ENCODE measurements at regions not wholly inside any gene's neighbourhood (a gene's known extent, or its start where the extent isn't known, plus 50 kb on each side); places are given as distances from the start of the nearest gene placed in this dataset.

DNA sequence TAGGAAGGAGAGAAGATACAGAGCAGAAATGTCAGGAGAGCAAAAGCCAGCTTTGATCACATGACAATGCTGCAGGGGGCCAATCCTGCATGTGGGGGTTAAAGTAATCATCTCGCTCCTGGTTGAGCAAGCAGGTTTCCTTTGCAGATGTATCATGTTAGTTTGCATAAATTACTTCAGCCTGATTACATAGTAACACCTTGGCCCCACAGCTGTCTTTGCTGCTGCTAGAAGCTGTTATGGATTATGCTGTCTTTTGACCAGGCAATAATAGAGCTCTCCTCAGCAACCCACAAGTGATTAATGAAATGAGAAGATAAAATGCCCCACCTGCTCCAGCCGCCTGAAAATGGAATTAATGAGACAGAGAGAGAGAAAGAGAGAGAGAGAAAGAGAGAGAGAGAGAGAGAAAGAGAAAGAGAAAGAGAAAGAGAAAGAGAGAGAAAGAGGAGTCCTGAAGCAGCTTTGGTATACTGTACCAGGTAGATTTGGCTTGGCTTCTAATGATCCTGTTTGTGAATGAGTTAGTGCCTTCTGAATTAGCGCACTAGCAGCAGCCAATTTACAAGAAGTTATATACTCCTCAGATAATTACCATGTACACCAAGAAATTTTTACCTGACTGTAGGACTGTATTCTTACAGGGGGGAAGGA lies 174.3 kb upstream of the RORB start:
- no peak for DNase-seq (ENCODE audit: low spot score)

DNA sequence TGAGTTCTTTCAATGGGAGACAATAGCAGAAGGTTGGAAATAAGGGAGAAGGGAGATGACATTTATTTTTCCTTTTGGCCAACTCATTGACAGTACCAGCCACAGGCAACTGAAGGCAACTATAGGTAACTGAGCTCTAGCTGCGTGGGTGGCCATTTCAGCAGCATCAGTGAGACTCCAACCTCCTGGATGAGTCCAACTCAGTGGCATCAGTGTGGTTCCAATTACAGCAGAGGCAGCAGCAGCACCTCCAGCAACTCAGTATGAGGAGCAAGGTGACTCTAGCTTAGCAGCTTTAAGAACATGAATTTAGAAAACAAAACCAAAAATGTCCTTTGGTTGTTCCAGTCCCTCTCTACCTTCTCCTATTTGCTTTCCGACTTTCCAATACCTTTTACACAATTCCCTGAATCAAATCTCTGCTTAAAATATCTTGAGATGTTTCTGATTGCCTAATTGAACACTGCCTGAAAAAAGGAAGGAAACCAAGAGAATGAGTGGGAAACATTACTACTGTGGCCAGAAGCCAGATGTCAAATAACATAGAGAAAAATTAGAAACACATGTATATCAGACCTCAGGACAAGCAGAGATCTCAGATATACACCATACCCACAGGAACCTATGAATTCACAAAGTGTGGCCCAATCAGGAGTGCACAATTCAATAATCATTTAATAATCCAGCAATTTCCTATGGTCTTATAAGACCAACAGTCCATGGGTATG lies 166.5 kb upstream of the RORB start:
- no peak for DNase-seq (ENCODE audit: low spot score)

DNA sequence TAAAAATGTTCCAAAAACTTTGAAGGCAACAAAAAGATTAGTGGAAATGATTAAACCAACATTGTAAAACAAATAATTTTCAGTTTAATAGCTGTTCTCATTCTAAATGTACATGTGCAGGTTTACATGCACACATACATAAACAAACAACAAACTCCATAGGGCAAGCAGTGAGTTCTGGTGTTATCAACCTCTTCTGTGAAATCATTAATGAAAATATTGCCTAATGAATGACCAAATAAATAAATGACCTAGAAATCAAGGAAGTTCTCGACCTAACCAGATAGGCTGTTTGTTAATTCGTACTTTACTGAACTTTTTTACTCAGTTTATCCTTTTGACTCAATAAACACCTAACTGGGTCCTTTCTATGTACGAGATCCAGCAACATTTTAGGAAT lies 165.5 kb upstream of the RORB start:
- no peak for DNase-seq (ENCODE audit: low spot score)

DNA sequence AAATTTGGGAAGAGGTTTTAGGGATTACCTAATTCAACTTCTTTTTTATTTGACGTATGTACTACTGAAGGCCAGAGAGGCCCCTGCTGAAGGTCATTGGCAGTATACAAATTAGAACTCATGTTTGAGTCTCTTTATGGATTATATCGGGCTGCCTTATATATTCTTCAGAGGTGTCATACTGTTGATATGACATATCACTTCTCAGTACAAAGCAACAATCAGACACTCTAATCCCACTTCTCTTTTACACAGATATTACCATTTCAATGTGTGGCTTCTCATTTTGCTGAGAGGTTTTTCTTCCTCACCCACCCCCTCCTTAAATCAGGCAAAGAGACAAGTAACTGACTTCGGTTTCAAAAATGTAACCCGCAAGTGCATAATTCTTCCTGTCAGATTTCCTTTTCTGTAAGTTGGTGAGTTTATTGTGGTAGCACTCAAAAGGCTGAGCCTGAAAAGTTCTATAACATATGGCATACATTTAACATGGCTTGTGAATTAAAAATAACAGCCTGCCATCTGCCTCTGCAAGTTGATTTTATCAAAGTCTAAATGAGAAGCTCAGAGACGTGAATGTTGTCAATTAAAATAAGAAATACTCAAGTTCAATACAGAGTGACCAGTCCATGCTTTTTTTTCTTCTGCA lies 163.6 kb upstream of the RORB start:
- DNase-seq (ENCODE audit: low spot score): no peak

DNA sequence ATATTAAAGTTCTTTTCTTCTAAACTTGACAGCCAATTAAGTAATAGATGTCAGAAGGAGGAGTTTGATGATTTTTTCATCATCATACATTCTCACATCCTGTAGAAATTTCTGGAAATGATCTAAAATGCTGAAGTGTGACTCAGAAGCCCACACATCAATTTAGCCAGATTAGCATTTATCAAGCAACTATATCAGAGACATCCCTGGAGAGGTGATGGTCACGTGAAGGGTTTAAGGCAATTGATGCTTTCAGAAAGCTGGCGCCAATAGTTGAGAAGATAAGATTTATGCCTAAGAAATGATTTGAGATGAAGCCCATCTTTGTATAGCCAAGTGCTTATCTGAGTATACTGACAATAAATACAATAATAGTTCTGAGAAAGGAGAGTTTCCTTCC lies 162.9 kb upstream of the RORB start:
- no peak for DNase-seq (ENCODE audit: low spot score)

DNA sequence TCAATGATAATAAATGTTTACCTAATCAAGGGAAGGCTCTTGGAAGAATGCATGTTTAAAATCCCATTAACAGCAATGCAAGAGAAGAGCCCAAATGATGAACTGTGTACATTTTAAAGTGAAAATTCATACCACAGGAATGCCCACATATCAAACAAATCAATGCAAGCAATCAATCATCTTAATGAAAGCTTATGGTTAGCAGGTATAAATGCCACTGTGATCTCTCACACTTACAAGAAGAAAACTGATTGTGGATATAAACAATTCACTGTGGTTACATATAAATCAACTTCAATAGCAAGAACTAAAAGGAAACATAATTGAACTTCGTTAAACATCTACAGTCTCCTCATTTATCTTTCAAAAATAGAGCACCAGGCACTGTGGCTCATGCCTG lies 161.0 kb upstream of the RORB start:
- DNase-seq (ENCODE audit: low spot score): no peak

DNA sequence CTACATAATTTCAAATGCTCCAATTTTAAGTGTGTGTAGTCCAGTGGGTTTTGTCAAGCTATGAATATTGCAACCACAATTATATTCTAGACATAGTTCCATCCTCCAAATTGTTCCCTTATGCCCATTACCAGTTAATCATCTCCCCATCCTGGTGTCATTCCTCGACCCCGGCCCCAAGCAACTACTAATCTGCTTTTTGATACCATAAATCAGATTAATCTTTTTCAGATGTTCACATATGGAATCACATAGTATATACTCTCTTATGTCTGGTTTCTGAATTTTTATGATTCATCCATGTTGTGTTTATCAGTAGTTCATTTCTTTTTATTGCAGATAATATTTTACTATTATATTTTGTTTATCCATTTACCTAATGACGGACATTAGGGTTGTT lies 148.4 kb upstream of the RORB start:
- no peak for DNase-seq (ENCODE audit: low spot score)

DNA sequence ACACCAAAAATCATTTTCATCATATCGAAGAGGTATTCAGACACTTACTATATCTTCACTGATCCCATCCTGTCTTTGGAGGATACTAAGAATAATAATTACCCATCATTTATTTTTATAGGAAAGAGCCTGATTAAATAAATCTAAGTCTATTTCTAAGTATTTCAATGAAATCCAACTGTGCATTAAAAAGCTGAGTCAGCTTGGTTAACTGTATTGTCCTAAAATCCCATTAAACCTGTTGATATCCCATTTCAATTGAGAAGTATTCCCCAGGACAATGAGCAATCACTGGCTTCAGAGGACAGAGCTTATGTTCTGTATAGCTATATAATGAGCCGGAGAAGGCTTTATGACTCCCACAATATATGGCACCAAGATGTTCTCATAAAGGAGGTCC lies 142.0 kb upstream of the RORB start:
- DNase-seq (ENCODE audit: low spot score): no peak

DNA sequence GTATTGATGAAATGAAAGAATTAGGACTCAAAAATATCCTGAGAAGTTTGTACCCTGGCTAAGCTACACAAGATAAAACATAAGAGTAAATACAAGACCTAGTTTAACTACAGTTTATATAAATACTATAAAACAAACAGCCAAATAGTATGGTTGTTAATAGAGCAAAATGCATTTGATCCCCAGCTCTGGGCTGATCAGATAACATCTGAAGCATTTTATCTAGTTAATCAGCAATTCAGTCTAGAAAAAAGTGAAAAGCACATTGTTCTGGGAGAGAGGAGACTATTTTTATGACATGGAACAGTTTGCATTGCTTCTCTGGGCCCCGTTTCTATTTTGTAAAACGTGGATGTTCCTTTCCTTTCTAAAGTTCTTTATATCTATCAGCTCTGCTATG lies 139.6 kb upstream of the RORB start:
- DNase-seq (ENCODE audit: low spot score): no peak

DNA sequence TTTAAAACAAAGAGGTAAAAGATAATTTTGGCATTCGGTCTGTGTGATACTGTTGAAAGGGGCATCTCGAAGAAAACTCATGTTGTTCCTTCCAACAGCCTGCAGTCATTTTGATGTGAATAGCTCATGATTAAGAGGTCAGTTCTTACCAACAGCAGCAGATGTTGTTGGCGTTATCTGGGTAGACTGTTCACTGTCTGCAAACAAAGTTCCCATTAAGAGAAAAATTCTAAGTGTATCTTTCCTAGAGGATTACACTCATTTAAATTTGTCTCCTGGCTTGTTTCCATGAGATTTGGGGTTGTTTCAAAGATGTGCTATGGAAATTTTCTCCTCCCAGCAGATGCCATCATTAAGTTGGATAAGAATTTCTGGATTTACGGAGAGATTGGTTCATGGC lies 138.2 kb upstream of the RORB start:
- DNase-seq (ENCODE audit: low spot score): no peak

DNA sequence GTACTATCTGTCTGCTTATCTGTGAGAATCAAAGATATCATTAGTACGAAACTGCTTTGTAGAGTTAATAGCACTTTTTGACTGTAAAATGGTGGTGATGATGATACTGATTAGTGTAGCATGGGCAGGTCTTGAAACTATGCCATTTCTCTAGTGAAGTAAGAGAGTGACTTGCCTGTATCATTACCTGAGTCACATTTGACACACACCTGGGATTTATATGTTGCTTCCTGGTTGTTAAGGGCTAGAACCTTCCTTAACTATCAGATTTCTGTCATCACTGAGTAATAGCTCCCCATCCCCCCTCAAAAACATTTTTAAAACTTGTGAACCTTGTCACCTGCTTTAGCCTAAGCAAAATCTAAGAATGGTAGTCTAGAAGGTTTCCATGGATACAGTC lies 135.6 kb upstream of the RORB start:
- DNase-seq (ENCODE audit: low spot score): no peak

DNA sequence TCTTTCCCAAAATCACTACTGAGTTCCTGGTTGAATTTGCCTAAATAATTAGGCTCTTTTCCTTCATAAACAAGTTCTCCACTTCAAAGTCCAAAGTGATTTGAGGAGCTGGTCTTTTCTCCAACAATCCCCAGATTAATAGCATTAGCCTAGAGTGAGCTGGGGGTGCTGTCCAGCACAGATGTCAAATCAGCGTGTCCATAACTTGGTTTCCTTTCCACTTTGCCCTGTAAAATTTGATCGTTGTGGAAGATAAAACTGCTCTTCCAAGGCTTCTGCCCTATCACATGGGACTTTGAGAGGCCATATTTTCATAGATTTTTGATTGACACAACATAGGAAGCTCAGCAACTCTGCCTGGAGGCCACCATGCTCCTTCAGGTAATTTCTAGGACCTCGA lies 134.7 kb upstream of the RORB start:
- DNase-seq (ENCODE audit: low spot score): no peak

DNA sequence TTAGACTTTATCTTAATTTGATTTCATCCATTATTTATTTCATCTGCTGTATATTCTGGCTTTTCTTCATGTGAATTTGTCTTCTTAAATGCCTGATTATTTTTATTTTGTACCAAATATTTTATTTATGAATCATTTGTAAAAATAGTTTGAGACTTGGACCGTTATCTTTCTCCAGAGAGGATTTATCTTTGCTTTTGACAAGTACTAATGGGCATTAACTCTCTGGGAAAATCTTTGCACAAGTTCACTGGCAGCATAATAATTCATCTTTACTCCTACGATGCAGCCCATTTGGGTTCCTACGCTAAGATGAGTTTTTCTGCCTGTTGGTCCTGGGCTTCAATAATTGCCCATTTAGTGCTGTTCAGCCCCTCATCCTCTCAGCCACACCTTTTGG lies 131.0 kb upstream of the RORB start:
- no peak for DNase-seq (ENCODE audit: low spot score)

DNA sequence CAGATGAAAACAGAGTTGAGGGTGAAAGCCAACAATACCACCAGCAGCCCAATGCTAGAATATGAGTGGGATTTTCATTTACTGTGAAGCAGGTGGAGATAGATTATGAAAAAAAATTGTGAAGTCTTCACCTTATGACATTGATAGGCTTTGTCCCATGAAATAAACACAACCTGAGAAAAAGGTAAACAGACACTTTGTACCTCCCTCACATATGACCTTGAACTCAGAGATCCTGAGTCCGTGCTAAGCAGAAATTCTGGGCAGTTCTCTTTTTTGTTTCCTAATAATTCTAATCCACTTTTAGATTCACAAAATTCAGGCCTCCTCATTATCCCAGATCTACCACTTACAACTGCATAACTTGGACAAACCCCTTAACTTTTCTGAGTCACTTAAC lies 127.3 kb upstream of the RORB start:
- no peak for DNase-seq (ENCODE audit: low spot score)

DNA sequence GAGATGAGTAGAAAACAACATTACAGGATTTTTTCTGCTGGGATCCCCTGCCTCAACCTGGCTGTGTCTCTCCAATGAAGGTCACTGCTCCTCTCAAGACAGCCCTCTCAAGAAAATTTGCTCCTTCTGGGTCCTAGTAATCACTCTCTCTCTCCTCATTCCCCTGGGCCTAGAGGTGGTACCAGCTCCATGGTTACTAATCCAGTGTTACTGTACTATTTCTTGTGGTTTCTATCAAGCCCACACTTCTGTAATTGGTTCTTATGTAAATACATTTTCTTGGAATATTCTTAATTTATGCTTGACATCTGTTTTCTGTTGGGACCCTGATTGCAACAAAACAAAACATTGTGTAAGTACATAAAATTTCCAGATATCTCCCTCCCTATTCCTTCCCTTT lies 123.8 kb upstream of the RORB start:
- no peak for DNase-seq (ENCODE audit: low spot score)

DNA sequence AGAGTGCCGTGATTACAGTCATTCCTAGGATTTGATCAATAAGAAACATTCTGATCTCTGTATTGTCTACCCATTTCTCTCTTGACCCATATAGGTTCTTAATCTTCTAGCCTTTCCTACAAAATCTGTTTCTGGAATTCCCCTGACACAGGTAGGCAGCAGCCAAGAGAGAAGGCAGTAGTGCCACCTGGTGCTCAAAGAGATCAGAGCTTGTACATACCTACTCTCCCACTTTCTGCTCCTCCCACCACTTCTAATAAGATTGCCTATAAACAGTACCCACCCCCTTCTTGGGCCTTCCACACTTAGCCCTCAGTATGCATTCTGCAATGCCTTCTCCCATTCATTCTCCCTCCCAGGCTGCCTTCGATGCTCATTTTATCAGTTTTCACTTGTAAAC lies 117.4 kb upstream of the RORB start:
- DNase-seq (ENCODE audit: low spot score): peak; percentile 1

DNA sequence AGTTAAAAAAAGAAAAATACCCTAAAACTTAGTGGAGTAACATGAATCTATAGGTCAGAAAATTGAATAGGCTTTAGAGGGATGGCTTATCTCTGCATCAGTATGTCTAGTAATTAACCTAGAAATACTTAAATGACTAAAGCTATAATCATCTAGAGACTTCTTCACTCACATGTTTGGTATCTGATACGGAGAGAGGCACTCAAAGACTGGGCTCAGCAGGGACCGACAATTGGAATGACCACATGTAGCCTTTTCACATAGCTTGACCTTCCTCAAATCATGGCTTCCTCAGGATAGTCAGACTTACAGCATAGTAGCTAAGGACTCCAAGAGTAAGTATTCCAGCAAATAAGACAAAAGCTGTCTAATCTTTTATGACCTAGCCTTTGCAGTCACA lies 105.3 kb upstream of the RORB start:
- no peak for DNase-seq (ENCODE audit: low spot score)

DNA sequence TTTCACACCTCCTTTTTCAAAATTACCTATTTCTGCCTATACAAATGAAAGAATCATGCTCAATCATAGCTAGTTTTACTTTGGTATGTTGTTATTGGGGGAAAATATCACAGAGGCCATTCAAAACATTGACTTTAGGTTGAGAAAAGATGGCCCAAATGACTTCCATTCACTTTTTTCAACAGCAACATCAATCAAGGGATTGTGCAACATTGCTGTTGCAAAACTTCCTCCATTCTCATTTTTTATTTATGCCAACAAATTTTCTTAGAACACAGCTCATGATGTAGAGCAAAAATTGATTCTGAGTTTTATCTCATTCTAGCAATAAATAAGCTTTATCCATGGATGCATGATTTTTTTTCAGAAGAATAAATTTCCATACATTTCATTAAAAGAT lies 93.6 kb upstream of the RORB start:
- no peak for DNase-seq (ENCODE audit: low spot score)

DNA sequence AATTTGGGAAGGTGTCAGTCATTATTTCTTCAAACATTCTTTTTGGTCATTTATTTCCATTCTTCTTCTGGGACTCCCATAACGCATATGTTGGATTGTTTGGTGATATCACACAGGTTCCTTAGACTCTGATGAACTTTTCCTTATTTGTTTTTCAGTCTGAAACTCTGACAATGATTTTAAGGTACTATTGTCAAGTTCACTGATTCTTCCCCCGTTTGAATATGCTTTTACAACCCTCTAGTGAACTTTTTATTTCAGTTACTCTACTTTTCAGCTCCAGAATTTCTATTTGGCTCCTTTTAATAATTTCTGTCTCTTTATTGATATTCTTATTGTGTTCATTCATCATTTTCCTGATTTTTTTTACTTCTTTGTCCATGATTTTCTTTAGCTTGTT lies 92.5 kb upstream of the RORB start:
- no peak for DNase-seq (ENCODE audit: low spot score)

DNA sequence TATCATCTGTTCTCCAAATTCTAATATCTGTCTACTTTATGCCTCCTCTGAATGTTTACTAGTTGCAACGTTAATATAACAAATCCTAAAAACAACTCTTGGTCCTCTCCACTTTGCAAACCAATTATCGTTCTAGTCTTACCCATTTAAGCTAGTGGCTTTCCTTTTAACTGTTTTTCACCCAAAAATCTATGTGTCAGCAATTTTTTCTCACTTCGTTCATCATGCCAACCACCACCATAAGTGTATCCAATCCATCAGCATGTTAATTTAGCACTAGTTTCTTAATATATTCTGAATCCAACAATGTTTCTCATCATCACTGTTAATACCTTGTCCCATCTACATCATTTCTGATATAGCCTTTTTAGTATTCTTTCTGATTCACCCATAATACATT lies 90.0 kb upstream of the RORB start:
- DNase-seq (ENCODE audit: low spot score): no peak

DNA sequence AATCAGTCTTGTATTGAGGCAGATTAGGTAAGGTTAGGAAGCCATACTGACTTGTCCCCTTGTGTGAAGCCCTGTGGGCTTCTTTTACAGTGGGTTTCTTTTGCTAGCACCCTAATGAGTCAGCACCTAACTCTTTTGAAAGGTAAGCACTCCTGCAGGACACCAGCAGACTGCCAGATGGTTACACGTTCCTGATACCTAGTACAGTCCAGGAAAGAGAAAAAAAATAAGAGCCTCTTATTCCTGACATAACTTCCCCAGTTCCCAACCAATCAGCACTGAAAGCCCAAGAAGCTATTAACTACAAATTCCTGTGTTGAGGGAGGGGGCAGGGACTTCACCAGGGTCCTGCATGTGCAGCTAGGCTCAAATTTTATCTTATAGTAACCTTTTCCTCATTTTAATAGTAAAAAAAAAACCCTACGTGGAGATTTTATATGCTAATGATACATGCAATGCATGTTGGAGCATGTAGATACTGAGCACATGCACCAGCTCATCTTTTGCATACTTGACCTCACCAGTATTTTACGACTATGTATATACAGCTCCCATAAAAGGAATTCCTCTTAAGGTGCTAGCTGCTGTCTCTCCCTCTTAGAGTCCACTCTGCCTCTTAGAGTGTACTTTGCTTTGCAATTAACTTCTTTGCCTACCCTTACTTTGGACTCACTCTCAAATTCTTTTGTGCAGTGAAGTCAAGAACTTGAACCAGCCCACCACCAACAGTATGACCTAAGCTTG lies 84.7 kb upstream of the RORB start:
- no peak for DNase-seq (ENCODE audit: low spot score)

DNA sequence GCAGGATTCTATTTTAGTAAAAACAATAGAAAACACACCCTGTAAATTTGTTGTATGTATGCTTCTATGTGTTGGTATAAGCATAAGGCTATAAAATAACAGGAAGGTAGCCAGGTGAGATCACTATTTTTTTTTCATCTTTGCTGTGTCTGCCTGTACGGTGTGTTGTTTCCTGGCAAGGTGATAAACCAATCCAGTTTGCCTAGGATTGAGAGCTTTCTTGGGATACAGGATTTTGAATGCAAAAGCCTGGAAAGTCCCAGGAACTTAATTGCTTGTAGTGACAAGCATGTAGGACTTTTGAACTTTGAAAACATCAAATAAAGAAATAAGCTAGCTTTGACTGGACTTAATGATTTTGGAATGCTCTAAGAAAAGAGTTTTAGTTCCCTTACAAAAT lies 83.3 kb upstream of the RORB start:
- no peak for DNase-seq (ENCODE audit: low spot score)

DNA sequence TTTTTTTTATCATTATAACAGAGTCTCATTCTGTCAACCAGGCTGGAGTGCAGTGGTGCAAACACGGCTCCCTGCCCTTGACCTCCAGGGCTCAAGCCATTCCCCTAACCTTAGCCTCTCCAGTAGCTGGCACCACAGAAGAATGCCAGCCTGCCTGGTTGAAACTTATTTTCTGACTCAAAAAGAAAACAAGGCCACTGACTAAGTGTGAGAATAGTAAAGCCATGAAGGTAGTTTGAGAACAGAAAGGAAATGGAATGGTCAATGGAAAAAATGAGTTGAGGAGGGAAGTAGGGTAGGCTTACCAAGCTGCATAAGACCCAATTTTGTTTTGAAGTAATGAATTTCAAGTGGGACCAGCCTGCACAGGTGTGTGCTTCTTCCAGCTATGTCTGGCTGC lies 82.8 kb upstream of the RORB start:
- DNase-seq (ENCODE audit: low spot score): no peak

Measured in umbilical cord (tissue), 1 donor.